CD14-positive monocyte (primary cell): ENCODE measurements at regions not wholly inside any gene's neighbourhood (a gene's known extent, or its start where the extent isn't known, plus 50 kb on each side); places are given as distances from the start of the nearest gene placed in this dataset.

Source experiments
- DNase-seq, 3 donors: peaks; one replicate each; pipeline ENCODE4 v3.0.0-alpha.2; 2011 to 2022
- H2AFZ ChIP-seq: 2 replicates; pipeline ENCODE4 v1.6.0; 2012; ENCODE audit warnings: mild to moderate bottlenecking, low read depth, low read length, inconsistent platforms; ENCODE audit not compliant: insufficient read depth, poor library complexity, severe bottlenecking
- H3K27ac ChIP-seq, 2 donors: 1 replicate in 1 of 2; 2 replicates in 1 of 2; pipeline ENCODE4 v1.5.1; 2012 to 2013; ENCODE audit warnings: low read length in 2 of 2, control low read depth in 1 of 2, inconsistent platforms in 1 of 2, low read depth in 1 of 2, mild to moderate bottlenecking in 1 of 2
- H3K27me3 ChIP-seq, 2 donors: one replicate each; pipeline versions ENCODE4 v1.6.0 to v1.6.1; 2011 to 2013; ENCODE audit warnings: low read length in 2 of 2; ENCODE audit not compliant: control insufficient read depth in 2 of 2, insufficient read depth in 2 of 2
- H3K36me3 ChIP-seq, 2 donors: replicated peaks in 1 of 2; 1 replicate in 1 of 2; 2 replicates in 1 of 2; pipeline versions ENCODE4 v1.5.1 to v1.6.1; 2012 to 2013; ENCODE audit warnings: low read length in 2 of 2, control low read depth in 1 of 2, inconsistent platforms in 1 of 2, mild to moderate bottlenecking in 1 of 2; ENCODE audit not compliant: insufficient read depth in 2 of 2, control insufficient read depth in 1 of 2
- H3K4me1 ChIP-seq, 2 donors: 1 replicate in 1 of 2; 2 replicates in 1 of 2; pipeline versions ENCODE4 v1.5.1 to v1.6.1; 2012 to 2013; ENCODE audit warnings: low read length in 2 of 2, control low read depth in 1 of 2, inconsistent platforms in 1 of 2, mild to moderate bottlenecking in 1 of 2, moderate library complexity in 1 of 2; ENCODE audit not compliant: insufficient read depth in 2 of 2, control insufficient read depth in 1 of 2
- H3K4me2 ChIP-seq: replicated peaks from 2 replicates; pipeline ENCODE3; 2012; ENCODE audit warnings: low read length, moderate library complexity, mild to moderate bottlenecking; ENCODE audit not compliant: poor library complexity, severe bottlenecking; ENCODE audit errors: extremely low read depth
- H3K4me3 ChIP-seq, 3 experiments: fragments of 200-600 bp in 1 of 3; sonication (generic) in 1 of 3; replicated peaks in 1 of 3; 1 replicate in 2 of 3; 2 replicates in 1 of 3; pipeline ENCODE4 v1.5.1; 2011 to 2013; ENCODE audit warnings: low read length in 3 of 3, mild to moderate bottlenecking in 3 of 3, control low read depth in 2 of 3, low read depth in 2 of 3, inconsistent platforms in 1 of 3, moderate library complexity in 1 of 3
- H3K79me2 ChIP-seq: 2 replicates; pipeline ENCODE4 v1.6.0; 2012; ENCODE audit warnings: mild to moderate bottlenecking, control low read depth, inconsistent platforms, low read length, moderate library complexity; ENCODE audit not compliant: insufficient read depth
- H3K9ac ChIP-seq: 2 replicates; pipeline ENCODE4 v1.6.0; 2017; ENCODE audit warnings: low read length, mild to moderate bottlenecking; ENCODE audit not compliant: insufficient read depth, poor library complexity, severe bottlenecking
- H3K9me3 ChIP-seq, 2 donors: replicated peaks in 1 of 2; 1 replicate in 1 of 2; 2 replicates in 1 of 2; pipeline versions ENCODE4 v1.5.1 to v1.6.1; 2012 to 2013; ENCODE audit warnings: low read length in 2 of 2, control low read depth in 1 of 2; ENCODE audit not compliant: control insufficient read depth in 1 of 2, insufficient read depth in 1 of 2
- H4K20me1 ChIP-seq: 2 replicates; pipeline ENCODE4 v1.6.0; 2012; ENCODE audit warnings: mild to moderate bottlenecking, low read length, control low read depth, moderate library complexity; ENCODE audit not compliant: insufficient read depth
- H3K27ac Mint-ChIP-seq, 7 donors: one replicate each; pipeline ENCODE4 v1.8.0; 2020; ENCODE audit warnings: mild to moderate bottlenecking in 7 of 7, mixed read lengths in 7 of 7, moderate library complexity in 6 of 7, inconsistent platforms in 2 of 7
- H3K27me3 Mint-ChIP-seq, 3 donors: one replicate each; pipeline ENCODE4 v1.8.0; 2021 to 2022; ENCODE audit warnings: low read depth in 3 of 3, mild to moderate bottlenecking in 3 of 3, mixed read lengths in 3 of 3, moderate library complexity in 3 of 3, inconsistent platforms in 1 of 3
- H3K36me3 Mint-ChIP-seq, 2 donors: one replicate each; pipeline ENCODE4 v1.8.0; 2020; ENCODE audit warnings: mixed read lengths in 2 of 2, inconsistent platforms in 1 of 2, mild to moderate bottlenecking in 1 of 2
- H3K4me1 Mint-ChIP-seq: one replicate; pipeline ENCODE4 v1.8.0; 2020; ENCODE audit warnings: mild to moderate bottlenecking, mixed read lengths
- H3K4me3 Mint-ChIP-seq, 2 donors: one replicate each; pipeline ENCODE4 v1.8.0; 2020; ENCODE audit warnings: mild to moderate bottlenecking in 2 of 2, mixed read lengths in 2 of 2, moderate library complexity in 1 of 2
- H3K9me3 Mint-ChIP-seq, 7 donors: one replicate each; pipeline ENCODE4 v1.8.0; 2020 to 2022; ENCODE audit warnings: mixed read lengths in 7 of 7, mild to moderate bottlenecking in 6 of 7, moderate library complexity in 6 of 7, inconsistent platforms in 2 of 7
- WGBS: methylation state at CpG from one replicate; pipeline ENCODE4 v1.1.5; 2013; ENCODE audit warnings: missing lambda C conversion rate; ENCODE audit not compliant: insufficient coverage; 5-methylcytosine and 5-hydroxymethylcytosine counted together
- intact Hi-C, 2 donors: fragments of 100-400 bp; cut with micrococcal nuclease; formaldehyde crosslinking; loops; one replicate each; pipeline versions ENCODE4 v1.15.0 to v1.15.1; 2023
- TF ChIP-seq, protein P1 (sequence below): fragments of 200-600 bp; IDR thresholded peaks from one replicate; pipeline ENCODE4 v1.8.0; 2022; ENCODE audit warnings: antibody characterized with exemption, mild to moderate bottlenecking

DNA sequence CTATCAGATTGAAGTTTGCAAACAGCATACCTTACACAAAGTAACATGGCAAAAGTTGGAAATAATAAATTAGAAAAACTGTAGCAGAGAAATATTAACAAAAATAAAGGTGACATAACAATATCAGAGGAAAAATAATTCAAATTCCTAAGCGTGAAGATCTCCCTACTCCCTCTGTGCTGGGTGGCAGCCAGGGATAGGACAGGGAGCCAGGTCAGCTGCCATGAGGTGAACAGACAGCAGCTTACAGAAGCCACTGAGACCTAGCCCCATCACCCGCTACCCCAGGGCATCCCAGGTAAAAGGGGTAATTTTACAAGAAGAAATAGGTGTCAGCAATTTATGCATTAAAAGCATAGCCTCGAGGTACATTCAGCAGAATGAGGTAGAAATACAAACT is 423.8 kb upstream of the HS6ST1 start:
- Mint-ChIP-seq H3K27ac (no peak overlapping the region), H3K36me3 (no peaks in the 10 kb centered on the region), H3K9me3 (peaks cover 0 to 2% (median 0%) of the 10 kb centered on the region in 7 donors), H3K27me3 (peaks cover 0 to 11% (median 4%) of the 10 kb centered on the region in 3 donors), H3K4me3 (no peak overlapping the region), H3K4me1 (no peaks in the 10 kb centered on the region)
- no peaks in the 10 kb centered on the region for H3K9me3 ChIP-seq
- no peak overlapping the region for H3K27ac ChIP-seq
- no peak for DNase-seq
- no peak overlapping the region for H3K4me3 ChIP-seq
- WGBS: no CpG with 5 or more reads among the region's 3 CpGs
- no peak overlapping the region for H2AFZ ChIP-seq
- no peaks in the 10 kb centered on the region for H4K20me1 ChIP-seq
- intact Hi-C loops: no loop called here
- no peaks in the 10 kb centered on the region for H3K27me3 ChIP-seq
- TF ChIP-seq, protein P1, sequence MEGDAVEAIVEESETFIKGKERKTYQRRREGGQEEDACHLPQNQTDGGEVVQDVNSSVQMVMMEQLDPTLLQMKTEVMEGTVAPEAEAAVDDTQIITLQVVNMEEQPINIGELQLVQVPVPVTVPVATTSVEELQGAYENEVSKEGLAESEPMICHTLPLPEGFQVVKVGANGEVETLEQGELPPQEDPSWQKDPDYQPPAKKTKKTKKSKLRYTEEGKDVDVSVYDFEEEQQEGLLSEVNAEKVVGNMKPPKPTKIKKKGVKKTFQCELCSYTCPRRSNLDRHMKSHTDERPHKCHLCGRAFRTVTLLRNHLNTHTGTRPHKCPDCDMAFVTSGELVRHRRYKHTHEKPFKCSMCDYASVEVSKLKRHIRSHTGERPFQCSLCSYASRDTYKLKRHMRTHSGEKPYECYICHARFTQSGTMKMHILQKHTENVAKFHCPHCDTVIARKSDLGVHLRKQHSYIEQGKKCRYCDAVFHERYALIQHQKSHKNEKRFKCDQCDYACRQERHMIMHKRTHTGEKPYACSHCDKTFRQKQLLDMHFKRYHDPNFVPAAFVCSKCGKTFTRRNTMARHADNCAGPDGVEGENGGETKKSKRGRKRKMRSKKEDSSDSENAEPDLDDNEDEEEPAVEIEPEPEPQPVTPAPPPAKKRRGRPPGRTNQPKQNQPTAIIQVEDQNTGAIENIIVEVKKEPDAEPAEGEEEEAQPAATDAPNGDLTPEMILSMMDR: no peak
- no peaks in the 10 kb centered on the region for H3K79me2 ChIP-seq
- no peak overlapping the region for H3K9ac ChIP-seq
- no peaks in the 10 kb centered on the region for H3K4me1 ChIP-seq
- no peaks in the 10 kb centered on the region for H3K36me3 ChIP-seq
- H3K4me2 ChIP-seq: no peak overlapping the region

GRCh38 chr2:128745946-128746345 is 427.3 kb upstream of the HS6ST1 start:
- no peaks in the 10 kb centered on the region for H3K36me3 ChIP-seq
- H3K36me3 Mint-ChIP-seq: no peaks in the 10 kb centered on the region
- H2AFZ ChIP-seq: no peak overlapping the region
- H3K4me3 Mint-ChIP-seq: no peak overlapping the region
- no peaks in the 10 kb centered on the region for H4K20me1 ChIP-seq
- peaks cover 2 to 4% (median 4%) of the 10 kb centered on the region in 3 donors for H3K27me3 Mint-ChIP-seq
- no peaks in the 10 kb centered on the region for H3K79me2 ChIP-seq
- no peak overlapping the region for H3K27ac Mint-ChIP-seq
- no peak overlapping the region for H3K4me3 ChIP-seq
- TF ChIP-seq, protein P1: no peak
- intact Hi-C loops: no loop called here
- H3K9me3 Mint-ChIP-seq: no peaks in the 10 kb centered on the region
- no peak overlapping the region for H3K27ac ChIP-seq
- H3K4me1 Mint-ChIP-seq: no peaks in the 10 kb centered on the region
- H3K27me3 ChIP-seq: no peaks in the 10 kb centered on the region
- no peaks in the 10 kb centered on the region for H3K9me3 ChIP-seq
- no peak overlapping the region for H3K4me2 ChIP-seq
- no peak for DNase-seq
- H3K4me1 ChIP-seq: no peaks in the 10 kb centered on the region
- H3K9ac ChIP-seq: no peak overlapping the region
